Epidermal melanocyte (primary cell): ENCODE measurements at regions not wholly inside any gene's neighbourhood (a gene's known extent, or its start where the extent isn't known, plus 50 kb on each side); places are given as distances from the start of the nearest gene placed in this dataset.
"Not testable (repeated sequence)": the region's sequence is repeated elsewhere in the genome, so short reads cannot be mapped to it uniquely, and the experiment has no call there.

ENCODE experiments used
- DNase-seq: peaks from one replicate; pipeline ENCODE4 v3.0.0; 2011; ENCODE audit warnings: low spot score; ENCODE audit not compliant: insufficient read length

DNA sequence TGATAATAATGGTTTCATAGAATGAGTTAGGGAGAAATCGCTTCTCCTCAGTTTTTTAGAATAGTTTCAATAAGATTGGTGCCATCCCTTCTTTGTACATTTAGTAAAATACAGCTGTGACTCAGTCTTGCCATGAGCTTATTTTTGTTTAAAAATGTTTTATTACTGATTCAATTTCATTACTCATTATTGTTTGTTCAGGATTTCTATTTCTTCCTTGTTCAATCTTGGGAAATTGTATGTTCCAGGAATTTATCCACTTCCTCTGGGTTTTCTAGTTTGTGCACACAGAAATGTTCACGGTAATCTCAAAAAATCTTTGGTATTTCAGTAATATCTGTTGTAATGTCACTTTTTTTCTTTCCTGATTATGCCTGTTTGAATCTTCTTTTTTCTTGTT, 371.5 kb upstream of the SETBP1 start:
- no peak for DNase-seq

DNA sequence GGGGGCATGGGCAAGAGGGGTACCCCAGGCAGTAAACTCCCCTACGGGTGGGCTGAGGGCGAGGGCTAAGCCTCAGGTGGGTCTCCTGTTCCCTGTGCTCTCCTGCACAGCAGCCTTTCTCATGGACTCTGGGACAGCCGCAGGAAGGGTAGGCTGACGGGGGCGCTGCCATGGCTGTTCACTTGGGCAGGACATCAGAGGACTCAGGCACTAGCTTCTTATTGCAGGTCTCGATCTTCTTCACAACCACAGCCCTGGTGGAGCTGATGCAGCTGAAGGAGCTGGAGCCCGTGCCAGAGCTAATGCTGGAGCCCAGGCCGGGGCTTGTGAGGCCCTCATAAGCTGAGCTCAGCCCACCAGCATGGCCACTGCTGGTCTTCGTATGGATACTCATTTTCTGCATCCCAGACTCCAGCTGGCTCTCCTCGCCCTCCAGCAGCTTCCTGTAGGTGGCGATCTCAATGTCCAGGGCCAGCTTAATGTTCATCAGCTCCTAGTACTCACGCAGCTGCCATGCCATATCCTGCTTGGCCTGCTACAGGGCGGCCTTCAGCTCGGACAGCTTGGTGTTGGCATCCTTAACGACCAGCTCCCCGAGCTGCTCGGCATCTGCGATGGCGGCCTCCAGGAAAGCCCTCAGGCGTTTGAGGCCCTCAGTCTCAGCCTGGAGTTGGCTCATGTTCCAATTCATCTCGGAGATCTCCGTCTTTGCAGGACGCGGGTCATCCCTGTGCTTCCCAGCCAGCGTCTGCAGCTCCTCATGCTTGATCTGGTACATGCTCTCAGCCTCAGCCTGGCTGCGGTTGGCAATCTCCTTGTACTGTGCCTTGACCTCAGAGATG, 359.8 kb upstream of the SETBP1 start:
- no peak for DNase-seq

DNA sequence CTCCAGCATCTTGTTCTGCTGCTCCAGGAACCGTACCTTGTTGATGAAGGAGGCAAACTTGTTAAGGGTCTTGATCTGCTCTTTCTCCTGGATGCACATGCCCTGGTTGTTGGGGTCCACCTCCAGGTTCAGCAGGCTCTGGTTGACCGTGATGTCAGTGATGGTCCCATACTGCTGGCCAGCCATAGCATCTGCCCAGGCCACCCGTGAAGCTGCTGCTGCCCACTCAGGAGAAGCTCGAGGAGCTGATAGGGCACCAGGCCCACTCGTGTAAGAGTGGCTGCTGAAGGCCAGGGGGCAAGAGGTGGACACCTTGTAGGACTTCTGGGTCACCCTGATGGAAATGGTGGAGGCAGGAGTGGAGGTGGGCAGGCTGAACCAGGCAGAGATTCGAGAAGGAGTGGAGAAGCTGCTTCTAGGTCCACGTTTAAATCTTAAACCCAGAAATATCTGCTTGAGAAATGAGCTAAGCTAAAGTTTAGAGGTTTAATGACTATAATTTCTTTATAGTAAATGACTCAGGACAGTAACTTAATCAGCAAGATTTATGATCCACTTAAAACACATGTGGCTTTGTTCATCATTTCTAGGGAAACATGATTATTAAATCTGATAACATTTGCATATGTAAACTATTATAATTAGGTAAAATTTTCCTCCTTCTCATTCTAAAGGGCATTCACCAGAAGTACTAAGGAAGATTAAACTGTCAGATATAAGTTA, 358.7 kb upstream of the SETBP1 start:
- no peak for DNase-seq

DNA sequence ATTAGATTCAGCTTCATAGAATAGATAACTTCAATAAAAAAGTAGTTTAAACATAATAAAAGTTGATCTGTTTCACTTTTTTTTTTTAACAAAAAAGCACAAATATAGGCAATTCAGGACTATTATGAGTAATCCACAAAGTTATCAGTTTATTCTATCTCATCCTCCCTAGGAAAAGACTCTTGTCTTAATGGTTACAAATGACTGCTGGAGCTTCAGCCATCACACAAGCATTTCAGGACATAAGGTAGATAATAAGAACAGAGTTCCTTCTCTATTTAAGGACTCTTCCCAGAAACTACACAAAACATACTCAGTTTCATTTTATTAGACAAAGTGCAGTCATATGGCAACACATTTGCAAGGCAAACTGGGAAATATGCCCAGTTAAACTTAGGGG, 357.6 kb upstream of the SETBP1 start:
- DNase-seq: no peak

DNA sequence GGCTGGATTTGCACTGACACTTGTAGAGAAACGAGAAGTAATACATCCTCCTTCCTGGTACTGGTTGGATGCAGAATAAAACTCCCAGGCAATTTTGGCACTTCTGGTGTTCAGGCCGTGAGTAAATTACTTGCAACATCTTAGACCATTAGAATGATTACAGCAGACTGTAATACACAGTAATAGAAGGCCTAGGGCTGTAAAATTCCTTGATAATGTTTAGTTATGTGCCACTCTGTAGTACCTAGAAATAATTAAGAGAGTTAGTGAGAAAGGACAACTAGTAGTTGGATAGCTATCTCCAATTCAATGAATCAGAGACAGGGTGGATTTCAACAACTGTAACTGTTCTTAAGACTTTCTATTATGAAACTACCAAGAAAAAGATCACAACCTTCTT, 356.3 kb upstream of the SETBP1 start:
- no peak for DNase-seq

DNA sequence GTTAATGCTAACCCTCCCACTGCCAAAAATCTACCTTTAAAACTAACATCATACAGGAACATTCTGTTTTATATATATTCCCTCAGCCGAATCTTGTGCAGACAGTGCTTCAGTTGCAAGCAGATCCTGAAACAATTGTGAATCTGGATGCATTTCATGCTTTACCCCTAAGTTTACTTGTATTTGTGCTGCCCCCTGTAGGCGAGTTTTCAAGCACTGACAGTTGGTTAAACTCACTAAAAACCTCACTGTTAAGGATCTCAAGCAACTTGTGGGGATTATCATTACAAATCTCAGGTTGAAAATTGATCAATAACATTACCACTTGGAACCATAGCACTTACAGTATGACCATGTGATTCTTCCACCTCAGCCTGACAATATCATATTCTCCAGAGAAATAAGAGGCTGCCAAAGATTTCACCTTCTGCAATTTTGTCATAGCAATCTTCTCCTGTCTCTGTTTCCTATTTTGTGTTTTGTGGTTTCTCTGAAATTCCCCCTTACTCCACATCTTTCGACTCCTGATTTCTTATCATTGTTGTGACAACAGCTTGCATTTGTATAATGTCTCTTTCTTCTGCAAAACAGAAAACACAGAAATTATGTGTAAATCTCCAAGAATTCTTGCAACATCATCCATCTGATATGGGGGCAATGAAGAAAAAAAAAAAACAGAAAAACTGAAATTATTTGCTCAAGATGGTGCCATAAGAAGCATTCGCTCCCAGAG, 354.6 kb upstream of the SETBP1 start:
- DNase-seq: no peak

DNA sequence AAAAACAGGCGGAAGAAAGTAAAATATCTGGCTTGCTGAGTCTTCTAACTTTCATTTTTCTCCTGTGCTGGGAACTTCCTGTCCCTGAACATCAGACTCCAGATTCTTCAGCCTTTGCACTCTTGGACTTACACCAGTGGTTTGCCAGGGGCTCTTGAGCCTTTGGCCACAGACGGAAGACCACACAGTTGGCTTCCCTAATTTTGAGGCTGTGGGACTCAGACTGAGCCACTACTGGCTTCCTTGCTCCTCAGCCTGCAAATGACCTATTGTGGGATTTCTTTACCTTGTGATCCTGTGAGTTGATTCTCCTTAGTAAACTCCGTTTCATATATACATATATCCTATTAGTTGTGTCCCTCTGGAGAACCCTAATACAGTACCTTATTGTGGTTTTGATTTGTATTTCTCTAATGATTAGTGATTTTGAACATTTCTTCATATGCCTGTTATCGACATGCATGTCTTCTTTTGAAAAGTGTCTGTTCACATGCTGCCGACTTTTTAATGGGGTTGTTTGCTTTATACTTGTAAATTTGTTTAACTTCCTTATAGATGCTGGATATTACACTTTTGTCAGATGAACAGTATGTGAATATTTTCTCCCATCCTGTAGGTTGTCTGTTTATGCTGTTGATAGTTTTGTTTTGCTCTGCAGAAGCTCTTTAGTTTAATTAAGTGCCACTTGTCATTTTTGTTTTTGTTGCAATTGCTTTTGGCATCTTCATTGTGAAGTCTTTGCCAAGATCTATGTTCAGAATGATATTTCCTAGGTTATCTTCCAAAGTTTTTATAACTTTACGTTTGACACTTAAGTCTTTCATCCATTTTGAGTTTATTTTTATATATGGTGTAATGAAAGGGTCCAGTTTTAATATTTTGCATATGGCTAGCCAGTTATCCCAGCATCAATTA, 348.8 kb upstream of the SETBP1 start:
- DNase-seq: no peak

DNA sequence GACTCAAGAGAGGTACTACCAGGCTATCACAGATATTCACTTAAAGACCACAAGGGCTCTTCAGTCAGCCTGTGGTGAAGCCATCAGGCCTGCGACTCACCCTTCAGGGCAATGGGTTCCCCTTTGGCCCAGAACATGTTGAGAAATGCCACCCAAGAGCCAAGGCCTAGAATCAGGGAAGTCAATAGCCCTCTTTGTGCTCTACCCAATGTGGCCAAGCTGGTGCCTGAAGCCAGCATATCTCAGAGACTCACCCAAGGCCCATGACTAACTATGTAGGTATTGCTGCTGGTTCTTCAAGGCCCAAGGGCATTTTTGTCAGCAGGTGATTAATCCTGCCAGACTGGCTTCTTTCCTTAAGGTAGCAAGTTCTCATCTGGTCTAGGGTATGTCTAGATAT, 338.9 kb upstream of the SETBP1 start:
- DNase-seq: no peak

DNA sequence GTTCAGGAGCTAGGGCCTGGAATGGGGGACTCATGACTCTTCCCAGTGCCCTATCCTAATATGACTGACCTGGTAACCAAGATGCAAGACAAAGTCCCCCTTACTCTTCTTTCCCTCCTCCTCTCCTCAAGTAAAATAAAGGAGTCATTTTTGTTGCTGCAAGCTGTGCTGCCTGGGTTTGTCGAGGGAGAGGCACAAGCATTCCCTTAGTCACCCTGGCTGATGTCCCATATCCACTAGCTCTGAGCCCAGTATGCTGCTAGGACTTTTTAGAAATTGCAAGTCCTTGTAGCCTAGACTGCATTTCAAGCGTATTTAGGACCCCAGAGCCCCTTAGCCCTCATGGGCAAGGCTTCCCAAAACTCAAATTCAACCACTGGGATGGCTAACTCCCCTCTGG, 338.5 kb upstream of the SETBP1 start:
- no peak for DNase-seq

DNA sequence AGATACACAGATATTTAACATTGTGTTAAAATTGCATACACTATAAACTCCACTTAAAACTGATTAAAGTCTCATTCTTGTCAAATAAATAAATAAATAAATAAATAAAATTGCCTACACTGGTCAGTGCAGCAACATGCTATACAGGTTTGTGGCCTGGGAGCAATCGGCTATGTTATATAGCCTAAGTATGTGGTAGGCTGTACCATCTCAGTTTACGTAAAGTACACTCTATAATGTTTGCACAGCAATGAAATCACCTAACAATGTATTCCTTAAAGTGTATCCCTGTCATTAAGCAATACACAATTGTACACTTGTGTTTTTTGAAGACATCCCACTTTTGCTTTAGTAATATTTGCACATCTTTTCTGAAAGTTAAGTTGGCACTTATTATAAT, 337.7 kb upstream of the SETBP1 start:
- no peak for DNase-seq

DNA sequence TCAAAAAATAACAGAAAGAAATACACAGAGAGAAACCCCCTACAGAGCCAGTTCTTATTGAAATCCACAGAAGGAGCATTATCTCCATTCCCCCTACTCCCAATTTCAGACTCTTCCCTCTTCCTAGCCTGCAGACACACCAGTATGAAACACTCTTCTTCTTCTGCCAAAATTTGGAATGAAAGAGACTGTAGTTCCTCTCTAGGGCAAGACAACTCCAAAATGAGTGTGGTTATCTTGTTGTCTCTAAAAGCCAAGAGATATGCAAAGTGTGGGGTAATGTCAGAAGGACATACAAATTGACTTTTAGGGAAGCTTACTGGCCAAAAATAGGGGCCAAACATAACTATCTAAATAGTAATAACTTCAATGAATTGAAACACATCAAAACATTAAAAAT, 337.1 kb upstream of the SETBP1 start:
- no peak for DNase-seq

DNA sequence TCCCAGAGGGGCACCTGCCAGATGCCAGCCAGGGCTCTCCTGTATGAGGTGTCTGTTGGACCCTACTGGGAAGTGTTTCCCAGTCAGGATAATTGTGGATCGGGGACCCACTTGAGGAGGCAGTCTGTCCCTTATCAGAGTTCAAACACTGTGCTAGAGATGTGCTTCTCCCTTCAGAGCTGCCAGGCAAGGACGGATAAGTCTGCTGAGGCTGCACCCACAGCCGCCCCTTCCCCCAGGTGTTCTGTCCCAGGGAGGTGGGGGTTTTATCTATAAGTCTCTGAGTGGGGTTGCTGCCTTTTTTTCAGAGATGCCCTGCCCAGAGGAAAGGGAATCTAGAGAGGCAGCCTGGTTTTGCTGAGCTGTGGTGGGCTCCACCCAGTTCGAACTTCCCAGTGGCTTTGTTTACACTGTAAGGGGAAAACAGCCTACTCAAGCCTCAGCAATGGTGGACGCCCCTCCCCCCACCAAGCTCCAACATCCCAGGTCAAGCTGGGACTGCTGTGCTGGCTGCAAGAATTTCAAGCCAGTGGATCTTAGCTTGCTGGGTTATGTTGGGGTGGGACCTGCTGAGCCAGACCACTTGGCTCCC, 324.0 kb upstream of the SETBP1 start:
- no peak for DNase-seq

DNA sequence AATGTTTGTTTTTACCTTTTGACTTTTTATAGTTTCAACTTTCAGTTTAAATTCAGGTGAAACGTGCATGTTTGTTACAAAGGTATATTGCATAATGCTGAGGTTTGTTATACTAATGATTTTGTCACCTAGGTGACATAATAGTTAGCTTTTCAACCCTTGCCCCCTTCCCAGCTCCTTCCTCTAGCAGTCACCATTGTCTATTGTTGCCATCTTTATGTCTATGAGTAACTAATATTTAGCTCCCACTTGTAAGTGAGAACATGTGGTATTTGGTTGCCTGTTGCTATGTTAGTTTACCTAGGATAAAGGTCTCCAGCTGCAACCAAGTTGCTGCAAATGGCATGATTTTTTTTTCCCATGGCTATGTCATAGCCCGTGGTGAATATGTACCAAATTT, 322.3 kb upstream of the SETBP1 start:
- DNase-seq: no peak

DNA sequence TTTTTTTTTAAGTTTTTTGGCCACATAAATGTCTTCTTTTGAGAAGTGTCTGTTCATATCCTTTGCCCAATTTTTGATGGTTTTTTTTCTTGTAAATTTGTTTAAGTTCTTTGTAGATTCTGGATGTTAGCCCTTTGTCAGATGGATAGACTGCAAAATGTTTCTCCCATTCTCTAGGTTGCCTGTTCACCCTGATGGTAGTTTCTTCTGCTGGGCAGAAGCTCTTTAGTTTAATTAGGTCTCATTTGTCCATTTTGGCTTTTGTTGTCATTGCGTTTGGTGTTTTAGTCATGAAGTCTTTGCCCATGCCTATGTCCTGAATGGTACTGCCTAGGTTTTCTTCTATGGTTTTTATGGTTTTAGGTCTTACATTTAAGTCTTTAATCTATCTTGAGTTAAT, 320.9 kb upstream of the SETBP1 start:
- DNase-seq: not testable (repeated sequence)

DNA sequence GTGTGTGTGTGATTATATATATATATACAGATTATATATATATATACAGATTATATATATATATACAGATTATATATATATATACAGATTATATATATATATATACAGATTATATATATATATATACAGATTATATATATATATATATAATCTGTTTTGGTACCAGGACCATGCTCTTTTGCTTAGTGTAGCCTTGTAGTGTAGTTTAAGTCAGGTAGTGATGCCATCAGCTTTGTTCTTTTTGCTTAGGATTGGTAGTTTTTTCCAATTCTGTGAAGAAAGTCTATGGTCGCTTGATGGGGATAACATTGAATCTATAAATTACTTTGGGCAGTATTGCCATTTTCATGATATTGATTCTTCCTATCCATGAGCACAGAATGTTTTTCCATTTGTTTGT, 318.5 kb upstream of the SETBP1 start:
- DNase-seq: not testable (repeated sequence)

DNA sequence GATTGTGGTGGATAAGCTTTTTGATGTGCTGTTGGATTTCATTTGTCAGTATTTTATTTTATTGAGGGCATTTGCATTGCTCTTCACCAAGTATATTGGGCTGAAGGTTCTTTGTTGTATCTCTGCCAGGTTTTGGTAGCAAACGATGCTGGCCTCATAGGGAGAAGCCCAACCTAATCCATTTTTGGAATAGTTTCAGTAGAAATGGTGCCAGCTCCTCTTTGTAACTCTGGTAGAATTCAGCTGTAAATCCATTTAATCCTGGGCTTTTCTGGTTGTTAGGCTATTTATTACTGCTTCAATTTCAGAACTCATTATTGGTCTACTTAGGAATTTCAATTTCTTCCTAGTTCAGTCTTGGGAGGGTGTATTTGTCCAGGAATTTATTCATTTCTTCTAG, 309.8 kb upstream of the SETBP1 start:
- DNase-seq: no peak

DNA sequence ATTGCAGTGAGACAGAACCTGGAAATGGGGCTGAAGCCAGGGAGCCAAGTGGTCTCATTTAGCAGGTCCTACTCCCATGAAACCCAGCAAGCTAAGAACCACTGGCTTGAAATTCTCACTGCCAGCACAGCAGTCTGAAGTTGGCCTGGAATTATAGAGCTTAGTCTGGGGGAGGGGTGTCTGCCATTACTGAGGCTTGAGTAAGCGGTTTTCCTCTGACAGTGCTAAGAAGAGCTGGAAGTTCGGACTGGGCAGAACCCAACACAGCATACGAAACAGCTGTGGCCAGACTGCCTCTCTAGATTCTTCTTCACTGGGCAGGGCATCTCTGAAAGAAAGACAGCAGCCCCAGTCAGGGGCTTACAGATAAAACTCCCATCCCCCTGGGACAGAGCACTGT, 305.7 kb upstream of the SETBP1 start:
- no peak for DNase-seq

DNA sequence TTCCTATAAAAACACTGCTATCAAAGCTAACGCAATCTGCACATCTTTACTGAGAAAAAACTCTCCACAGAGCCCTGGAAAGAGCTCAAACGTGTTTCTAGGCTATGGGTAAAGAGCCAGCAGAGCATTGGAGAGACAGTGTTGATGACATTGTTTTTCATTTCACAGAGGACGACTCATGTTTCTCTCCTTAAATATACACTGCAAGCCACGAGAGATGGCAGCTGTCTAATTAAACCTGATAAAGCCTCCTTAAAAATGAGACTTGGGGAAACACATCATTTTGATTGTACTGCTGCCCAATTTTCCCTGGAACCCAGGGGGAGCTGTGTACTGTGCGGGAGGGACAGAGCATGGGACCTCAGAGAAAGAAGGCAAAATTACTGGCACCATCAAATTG, 294.3 kb upstream of the SETBP1 start:
- no peak for DNase-seq

DNA sequence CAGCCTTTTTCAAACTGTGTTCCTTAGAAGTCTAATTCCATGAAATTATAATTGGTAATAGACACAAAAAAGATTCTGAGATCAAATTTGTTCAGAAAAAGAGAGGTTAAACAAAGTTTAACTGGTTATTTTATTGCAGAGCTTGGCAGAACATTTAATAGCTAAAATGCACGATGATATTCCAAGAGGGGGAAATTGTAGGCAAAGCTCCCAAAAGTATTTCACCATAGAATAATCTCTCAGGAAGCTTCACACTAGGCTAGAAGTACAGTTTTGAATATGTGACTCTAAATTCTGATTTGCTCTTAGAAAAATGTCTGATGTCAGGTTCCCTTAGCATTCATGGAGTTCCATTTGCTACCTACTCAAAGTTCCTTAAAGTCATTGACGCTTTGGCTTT, 292.4 kb upstream of the SETBP1 start:
- no peak for DNase-seq

DNA sequence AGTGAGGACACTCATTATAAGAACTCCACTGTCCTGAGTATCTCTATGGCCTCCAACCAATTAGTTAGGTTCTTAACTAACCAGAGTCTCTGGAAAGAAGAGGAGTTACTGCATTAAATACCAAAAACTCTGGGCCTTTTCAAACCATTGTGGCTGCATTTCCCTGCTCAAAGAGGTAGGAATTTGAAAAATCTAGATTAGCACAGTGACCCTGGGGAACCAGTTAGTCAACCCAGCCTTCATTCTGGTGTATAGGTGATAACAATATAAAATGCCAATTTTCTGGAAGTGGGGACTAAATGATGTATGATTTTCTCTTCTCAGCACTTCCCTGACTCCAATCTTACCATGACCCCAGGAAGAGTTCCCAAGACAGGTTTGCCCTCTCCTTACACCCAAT, 287.8 kb upstream of the SETBP1 start:
- DNase-seq: no peak

DNA sequence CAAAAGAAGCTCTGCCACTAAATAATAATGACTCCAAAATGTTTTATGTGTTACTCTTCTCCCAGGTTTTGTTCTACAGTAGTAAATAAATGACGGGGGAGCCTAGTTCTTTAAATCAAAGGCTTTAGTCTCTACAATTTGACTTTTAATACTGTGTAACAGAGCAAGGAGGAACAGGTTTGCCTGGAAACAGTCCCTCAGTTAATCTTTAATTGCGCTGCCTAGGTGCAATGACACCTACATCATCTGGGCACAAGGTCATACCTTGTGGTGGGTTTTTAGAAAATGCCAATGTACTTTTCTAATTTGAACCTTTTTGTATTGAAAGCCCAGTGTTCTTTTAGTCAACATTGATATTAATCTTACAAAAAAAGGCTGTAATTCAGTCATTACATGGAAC, 287.3 kb upstream of the SETBP1 start:
- no peak for DNase-seq
